ENCODE measurements at regions not wholly inside any gene's neighbourhood (a gene's known extent, or its start where the extent isn't known, plus 50 kb on each side); places are given as distances from the start of the nearest gene placed in this dataset.

DNA sequence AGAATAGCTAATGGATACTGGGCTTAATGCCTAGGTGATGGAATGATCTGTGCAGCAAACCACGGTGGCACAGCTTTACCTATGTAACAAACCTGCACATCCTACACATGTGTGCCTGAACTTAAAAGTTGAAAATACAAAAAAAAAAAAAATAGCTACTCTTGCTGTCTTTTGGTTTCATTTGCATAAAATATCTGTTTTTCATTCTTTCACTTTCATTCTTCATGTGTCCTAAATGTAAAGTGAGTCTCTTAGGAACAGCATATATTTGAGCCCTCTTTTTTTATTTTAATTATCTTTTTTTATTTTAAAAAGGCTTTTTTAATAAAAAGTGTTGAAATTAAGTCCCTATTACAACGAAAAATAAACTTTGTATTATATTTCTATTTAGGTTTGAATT is 836.1 kb upstream of the KCND2 start:
- DNase-seq (ENCODE audit: low spot score) = no peak

DNA sequence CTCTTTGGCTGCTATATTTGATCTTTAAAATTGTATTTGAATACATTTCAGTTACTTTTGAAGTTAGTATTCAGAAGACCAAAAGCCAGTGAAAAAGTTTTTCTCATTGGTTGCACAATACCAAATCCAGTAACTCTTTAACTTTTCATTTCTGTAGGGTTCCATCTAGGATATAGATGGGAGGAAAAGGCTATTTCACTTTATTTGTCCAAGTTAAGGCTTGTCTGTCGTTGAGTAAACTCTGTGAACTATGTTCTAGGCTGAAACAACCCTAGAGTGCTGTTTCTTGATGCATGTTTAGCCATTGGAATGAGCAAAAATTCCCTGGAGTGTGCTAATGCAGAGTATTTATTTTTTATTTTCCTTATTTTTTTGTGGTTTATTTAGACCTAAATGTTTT is 834.7 kb upstream of the KCND2 start:
- no peak for DNase-seq (ENCODE audit: low spot score)

DNA sequence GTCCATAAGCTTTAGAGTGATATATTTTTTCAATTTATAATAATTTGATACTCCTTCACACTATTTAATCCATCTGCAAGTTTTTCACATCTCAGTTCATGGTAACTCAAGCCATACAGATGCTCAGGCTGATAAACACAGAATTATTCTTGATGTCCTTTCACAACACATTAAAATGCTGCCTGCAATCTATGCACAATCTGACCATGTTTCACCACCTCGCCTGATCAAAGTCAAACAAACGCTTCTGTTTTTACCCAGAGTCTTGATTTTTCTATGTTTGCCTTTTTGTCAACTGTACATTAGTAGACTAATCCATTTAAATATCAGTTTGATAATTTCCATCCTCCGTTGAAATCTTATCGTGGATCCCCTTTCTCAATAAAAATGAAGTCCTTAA is 833.8 kb upstream of the KCND2 start:
- no peak for DNase-seq (ENCODE audit: low spot score)

DNA sequence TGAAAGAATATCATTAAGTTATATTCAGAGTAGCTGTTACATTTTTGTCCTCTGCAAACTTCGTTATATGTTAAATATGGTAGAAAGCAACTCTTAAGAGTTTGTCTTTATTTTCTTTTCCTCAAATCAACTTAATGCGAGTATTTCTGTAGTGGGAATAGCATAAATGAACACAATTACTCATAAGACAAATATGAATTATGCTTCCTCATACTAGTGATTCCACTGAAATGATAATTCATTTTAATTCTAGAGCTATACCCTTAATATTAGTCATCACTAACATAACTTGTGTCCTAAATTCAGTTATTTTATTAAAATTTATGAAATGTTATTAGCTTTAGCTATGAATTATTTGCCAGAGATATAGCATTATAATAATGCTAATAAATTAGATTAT is 820.6 kb upstream of the KCND2 start:
- DNase-seq (ENCODE audit: low spot score) = no peak

DNA sequence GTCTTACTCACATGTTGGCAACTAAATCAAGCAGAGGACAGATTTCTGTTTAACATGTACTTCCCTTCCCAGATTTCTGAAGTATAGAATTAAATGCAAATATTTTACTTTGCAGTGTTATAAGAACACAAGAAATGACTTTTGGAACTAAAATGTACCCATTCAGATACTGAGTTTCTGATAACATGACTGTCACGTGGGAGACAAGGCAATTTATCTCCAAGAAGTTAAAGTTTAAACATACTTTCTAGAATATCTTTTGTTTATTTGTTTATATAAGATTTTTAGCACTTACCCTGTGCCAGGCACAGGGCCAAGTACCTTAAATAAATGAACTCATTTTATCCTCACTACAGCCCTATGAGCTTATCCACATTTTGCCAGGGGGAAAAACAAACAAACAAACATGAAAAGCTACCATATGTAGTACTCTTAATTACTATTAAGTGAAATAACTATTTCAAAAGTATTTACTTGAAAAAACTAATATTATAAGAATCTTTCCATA is 807.1 kb upstream of the KCND2 start:
- DNase-seq (ENCODE audit: low spot score) = no peak

DNA sequence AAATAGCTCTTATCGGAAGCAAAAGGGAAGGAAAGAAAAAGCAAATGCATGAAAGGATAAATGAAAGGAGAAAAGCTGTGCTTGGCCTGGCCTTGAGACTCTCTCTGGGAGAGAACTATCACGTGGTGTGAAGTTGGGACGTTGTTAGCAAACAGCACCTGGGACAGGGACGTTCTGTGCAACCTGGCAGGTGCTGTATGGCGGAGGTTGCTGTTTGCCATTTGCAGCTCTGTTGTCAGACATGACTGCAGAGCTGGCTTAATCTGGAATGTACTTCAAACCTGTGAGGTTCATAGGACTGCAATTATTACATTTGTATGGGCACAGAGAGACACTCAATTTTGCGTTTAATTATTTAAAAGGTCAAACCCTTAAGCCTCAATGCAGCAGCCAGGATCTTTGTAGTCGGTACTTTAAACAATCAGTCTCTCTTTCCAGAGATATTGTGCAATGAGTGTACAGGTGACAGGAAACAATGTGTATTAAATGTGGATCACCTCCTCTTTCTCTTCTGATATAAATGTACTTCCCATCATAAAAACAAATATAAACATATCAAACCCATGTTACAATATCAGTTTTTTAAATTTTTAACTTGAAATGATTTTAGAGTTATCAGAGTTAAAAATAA is 800.5 kb upstream of the KCND2 start:
- DNase-seq (ENCODE audit: low spot score) = no peak

DNA sequence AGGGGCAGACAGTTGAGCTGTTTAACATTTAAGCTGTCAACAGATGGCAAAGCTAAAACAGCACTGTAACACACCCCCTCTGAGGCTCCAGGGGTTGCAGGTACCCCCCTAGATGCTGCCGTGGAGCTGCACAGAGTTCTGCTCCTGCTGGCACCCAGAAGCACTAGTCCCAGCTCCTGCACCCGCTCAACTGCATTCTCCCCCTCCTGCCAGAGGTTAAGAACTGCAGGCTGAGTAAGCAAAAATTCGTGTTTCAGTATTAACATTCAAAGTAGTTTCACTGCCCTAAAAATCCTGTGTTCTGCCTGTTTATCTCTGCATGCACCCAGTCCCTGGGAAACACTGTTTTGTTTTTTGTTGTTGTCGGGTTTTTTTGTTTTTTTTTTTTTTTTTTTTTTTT is 790.8 kb upstream of the KCND2 start:
- DNase-seq (ENCODE audit: low spot score) = no peak

DNA sequence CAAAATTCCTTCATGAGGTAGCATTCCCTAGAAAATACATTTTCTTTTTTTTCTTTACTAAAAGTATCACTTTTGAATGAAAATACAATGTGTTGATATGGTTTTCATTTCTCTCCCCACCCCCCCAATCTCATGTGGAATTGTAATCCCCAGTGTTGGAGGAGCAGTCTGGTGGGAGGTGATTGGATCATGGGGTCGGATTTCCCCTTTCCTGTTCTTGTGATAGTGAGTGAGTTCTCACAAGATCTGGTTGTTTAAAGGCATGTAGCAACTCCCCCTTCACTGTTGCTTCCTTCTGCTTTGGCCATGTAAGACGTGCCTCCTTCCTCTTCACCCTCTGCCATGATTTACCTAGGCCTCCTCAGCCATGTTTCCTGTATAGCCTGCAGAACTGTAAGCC is 790.3 kb upstream of the KCND2 start:
- DNase-seq (ENCODE audit: low spot score) = no peak

DNA sequence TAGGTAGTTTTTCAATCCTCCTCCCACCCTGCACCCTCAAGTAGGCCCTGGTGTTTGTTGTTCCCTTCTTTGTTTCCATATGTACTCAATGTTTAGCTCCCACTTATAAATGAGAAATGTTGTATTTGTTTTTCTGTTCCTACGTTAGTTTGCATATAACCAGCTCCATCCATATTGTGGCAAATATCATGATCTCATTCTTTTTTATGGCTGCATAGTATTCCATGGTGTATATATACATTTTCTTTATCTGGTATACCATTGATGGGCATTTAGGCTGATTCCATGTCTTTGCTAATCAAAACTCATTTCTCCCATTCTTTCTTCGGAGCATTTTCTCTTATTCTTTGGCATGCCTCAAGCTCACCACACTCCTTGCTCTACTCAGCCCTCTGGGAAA is 789.6 kb upstream of the KCND2 start:
- DNase-seq (ENCODE audit: low spot score) = no peak

DNA sequence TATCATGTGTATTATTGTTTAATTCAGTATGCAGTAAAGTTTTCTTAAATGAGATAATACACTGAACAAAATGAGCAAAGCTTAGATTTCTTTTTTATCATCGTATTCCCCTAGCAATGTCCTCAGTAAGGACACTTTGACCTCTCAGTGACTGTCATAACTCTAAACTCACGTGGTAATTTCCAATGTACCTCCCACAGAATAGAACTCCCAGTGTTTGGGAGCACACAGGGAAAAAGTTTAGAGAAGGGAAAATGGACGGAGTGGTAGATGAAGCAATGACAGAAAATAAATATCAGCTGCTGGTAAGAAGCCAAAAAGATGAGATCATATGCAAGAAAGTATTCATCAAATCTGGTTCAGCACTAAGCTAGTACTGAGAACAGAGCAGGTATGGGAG is 758.6 kb upstream of the KCND2 start:
- no peak for DNase-seq (ENCODE audit: low spot score)

DNA sequence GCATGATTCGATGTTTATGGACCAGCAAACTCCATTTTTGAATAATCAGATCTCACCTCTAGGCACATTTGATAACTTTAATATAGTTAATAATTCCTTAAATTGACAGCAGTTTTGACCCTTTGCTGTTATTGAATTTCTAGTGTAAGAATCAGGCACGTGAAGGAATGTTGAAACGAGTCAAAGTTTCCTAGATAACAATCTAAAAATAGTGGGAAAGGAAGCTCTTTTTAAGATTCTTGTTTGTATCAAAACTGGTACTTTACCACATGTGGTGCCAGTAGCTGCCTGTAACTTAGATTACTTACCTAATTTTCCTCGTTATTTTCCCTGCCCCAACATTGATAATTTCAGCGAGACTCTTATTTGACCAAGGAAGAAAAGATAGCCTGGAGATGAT is 757.8 kb upstream of the KCND2 start:
- DNase-seq (ENCODE audit: low spot score) = no peak

DNA sequence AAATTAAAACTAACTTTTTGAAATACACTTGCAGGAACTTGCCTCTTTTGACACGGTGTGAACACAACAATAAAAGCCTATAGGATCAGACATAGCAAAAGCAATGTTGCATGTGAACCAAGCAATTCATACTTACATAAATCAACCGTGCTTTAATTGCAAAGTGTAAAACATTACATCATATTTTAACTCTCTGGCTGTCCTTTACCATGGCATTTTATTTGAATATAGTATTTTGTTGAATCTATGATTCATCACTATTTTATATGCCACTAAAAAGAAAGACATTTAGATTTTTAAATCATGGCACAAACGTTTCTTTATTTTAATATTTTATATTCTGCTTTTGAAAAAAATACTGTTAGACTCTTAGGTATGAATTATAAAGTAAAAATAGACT is 757.0 kb upstream of the KCND2 start:
- DNase-seq (ENCODE audit: low spot score) = no peak

DNA sequence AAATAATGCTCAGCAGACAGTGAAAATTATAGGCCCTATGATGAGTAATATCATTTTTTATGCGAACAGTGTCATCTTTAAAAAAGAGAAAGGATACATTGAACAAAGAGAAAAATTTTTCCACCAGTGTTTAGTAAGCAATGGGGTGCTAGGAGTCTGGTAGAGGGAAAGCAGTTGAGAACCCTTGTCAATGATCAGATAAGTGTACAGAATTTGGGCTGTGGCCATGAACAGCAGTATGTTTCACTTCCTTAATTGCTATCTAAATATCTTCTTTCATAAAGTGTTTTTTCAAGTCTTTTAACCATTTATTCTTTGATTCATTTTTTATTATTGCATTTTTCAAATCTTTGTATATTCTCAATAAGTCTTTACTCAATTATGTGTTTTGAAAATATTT is 750.7 kb upstream of the KCND2 start:
- no peak for DNase-seq (ENCODE audit: low spot score)

DNA sequence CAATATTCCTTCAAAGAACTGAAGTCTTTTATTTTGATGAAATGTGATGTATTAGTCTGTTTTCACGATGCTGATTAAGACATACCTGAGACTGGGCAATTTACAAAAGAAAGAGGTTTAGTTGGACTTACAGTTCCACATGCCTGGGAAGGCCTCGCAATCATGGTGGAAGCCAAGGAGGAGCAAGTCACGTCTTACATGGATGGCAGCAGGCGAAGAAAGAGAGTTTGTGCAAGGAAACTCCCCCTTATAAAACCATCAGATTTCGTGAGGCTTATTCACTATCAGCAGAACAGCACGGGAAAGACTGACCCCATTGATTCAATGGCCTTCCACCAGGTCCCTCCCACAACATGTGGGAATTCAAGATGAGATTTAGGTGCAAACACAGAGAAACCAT is 750.3 kb upstream of the KCND2 start:
- DNase-seq (ENCODE audit: low spot score) = no peak

DNA sequence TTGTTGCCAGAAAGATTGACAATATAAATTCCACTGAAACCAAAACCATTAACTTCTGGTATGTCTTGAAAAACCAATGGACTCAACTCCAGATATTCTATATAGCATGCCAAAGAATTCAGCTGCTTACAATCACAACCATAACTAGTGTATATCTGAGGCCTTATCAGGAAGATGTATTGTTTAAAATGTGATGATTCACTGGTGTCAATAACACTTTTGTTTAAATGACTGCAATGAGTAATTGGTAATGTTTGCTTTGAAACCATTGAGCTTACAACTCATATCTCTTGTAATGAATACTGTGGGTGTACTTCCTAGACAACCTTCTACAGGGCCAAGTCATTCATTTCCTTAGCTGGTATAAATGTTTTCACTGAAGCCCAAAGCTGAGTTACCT is 727.9 kb upstream of the KCND2 start:
- no peak for DNase-seq (ENCODE audit: low spot score)

DNA sequence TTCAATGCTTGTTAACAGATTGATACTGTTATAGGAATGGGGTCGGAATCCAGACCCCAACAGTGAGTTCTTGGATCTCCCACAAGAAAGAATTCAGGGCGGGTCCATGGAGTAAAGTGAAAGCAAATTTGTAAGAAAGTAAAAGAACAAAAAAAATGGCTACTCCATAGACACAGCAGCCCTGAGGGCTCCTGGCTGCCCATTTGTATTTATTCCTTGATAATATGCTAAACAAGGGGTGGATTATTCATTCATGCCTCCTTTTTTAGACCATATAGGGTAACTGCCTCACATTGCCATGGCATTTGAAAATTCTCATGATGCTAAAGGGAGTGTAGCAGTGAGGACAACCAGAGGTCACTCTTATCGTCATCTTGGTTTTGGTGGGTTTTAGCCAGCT is 717.2 kb upstream of the KCND2 start:
- no peak for DNase-seq (ENCODE audit: low spot score)

DNA sequence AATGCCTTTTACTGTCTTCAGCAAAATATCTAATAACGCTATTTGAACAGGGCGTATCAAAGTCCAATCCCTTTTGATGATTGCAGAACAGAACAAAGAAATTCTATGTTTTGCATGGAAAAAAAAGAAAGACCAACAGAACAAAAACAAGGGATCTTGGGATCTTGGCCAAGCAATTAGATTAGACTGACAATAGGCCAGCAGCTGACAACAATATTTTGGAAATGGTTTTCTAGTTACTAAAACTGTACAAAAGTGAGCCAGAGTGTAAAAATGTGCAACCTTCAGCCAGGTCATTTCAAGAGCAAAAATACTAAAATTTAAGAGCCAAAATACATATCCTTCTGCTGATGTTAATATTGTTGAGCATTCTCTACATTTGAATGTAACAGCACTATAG is 716.5 kb upstream of the KCND2 start:
- DNase-seq (ENCODE audit: low spot score) = no peak

DNA sequence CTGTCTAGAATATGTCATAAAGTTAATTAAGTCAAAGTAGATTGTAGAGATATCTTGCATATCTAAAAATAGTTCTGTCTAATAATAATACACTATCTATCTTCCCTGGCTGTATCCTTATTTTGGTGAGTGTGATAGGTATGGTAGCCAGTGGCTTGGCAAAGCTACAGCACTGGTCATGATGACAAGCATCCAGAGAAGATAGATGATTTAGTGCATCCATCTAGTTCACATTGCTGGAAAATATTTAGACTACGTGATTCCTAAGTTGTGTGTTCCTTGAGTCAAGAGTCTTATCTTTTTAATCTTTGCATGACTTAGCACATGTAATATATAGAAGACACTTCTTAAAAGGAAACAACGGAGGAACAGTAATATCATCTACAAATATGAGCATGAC is 711.2 kb upstream of the KCND2 start:
- DNase-seq (ENCODE audit: low spot score) = no peak

DNA sequence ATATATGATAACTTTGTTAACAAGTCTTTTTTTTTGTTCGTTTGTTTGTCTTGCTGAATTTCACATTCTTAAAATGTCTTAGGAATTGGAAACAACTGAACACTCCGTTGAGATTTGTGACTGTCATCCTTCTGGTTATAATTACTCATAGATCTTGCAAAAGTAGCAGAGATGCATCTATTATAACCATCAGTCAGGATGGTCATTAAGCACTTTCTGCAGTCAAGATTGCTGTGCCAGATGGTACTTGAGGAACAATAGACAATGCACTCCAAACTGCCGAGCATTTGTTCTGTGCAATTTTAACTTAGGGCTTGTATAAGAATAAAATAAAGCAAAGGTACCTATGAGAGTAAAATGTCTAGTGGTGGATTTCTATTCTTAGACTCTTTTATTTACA is 710.1 kb upstream of the KCND2 start:
- DNase-seq (ENCODE audit: low spot score) = no peak

DNA sequence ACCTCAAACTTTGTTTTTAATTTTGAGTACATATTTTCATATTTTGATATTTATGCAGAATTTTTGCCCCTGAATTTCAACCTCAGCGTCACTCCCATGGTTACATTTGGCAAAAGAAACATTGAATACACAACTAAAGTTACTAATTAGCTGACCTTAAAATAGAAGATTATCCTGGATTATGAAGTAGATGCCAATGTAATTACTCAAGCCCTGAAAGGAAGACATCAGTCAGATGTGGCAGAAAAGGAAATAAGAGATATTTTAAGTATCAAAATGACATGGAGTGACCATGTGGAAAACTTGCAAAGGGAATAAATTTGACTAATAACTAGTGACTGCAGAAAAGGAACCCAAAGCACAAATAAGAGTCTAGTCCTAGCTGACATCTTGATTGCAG is 701.3 kb upstream of the KCND2 start:
- DNase-seq (ENCODE audit: low spot score) = no peak

DNA sequence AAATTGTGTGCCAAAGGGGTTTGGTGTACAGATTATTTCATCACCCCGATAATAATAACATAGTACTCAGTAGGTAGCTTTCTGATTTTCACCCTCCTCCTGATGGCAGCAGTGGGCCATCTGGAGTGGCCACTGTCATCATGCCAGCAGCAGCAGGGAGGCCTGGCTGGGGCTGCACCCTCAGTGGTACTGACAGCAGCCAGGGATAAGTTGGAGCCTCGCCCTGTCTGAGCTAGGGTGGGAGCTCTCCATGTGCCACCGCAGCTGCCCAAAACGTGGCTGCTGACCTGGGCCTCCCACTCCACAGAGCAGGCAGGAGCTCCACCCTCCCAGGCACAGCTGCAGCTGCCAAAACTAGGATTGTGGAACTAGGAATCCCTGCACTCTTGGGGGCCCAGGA is 700.8 kb upstream of the KCND2 start:
- DNase-seq (ENCODE audit: low spot score) = no peak

DNA sequence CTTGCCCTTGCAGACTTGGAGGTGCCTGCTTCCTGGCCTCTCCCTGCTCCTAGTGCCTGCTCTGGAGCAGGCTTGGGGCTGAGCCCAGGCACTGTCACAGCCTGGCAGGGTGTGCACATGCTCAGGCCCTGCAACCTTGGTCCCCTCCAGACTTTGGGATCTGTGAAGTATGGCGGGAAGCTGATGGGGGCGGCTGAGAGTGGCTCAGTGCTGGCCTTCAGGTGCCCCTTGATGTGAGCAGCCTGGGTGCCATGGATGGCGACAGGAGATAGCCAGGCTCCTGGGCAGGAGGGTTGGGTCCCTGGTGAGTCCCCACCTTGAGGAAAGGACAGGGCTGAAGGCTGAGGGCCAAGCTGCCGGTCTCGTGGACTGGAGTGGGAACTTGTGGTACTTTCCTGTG is 700.4 kb upstream of the KCND2 start:
- DNase-seq (ENCODE audit: low spot score) = no peak

DNA sequence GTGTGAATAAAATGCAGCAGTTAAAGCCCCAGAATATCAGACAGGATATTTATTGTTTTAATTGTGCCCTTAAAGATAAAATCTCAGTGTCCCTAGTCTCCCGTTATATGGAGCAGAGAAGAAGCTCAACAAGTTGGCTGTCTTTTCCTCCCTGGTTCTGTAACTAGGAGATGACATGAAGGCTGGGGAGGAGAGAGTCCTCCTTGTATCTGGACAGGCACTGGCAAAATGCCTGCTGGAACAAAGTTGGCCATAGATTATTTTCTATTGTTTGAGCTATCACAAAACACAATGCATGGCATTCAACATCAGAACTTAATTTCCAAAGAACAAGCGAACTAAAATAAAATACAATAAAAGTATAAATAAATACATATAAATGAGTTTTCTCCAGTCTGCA is 694.9 kb upstream of the KCND2 start:
- DNase-seq (ENCODE audit: low spot score) = no peak

DNA sequence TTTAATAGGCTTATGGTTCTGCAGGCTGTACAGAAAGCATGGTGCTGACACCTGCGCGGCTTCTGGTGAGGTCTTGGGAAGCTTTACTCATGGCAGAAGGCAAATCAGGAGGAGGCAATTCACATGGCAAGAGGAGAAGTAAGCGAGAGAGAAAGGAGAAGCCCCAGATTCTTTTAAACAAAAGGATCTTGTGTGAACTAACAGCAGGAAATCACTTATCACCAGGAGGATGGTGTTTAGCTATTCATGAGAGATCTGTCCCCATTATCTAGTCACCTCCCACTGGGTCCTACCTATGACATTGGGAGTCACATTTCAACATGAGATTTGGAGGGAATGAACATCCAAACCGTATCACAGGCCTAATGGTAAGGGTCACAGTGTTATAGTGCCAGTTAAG is 678.0 kb upstream of the KCND2 start:
- no peak for DNase-seq (ENCODE audit: low spot score)

DNA sequence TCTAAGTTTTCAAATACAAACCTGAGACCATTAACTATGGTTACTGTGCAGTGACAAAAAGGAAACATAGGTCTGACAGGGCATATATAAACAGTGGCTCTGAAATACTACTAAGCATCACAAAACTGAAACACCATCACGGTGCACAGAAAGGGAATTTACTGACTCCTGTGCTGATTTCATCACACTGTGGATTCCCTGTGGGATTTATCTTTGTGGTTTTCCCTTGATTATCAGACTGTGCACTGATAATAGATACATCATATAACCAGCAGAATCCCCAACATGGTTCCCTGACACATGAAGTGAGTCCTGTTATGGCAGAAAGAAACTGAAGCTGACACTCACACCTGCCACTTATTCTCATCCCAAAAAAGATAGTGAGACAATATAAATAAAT is 676.3 kb upstream of the KCND2 start:
- DNase-seq (ENCODE audit: low spot score) = no peak
